ENCODE measurements at regions not wholly inside any gene's neighbourhood (a gene's known extent, or its start where the extent isn't known, plus 50 kb on each side); places are given as distances from the start of the nearest gene placed in this dataset.
"Not testable (repeated sequence)": the region's sequence is repeated elsewhere in the genome, so short reads cannot be mapped to it uniquely, and the experiment has no call there.

- no peak overlapping the region for H3K27ac ChIP-seq
- no peak for TF ChIP-seq CTCF (conservative IDR thresholded peaks at IDR 0.05)
These were observed 308.5 kb upstream of the MAGI2 start for GRCh38 chr7:79761876-79762429.

GRCh38 chr7:79750941-79751340, 297.5 kb upstream of the MAGI2 start:
- H3K27ac ChIP-seq: not testable (repeated sequence)

GRCh38 chr7:79749856-79750255, 296.4 kb upstream of the MAGI2 start:
- no peak for TF ChIP-seq CTCF (conservative IDR thresholded peaks at IDR 0.05)
- H3K27ac ChIP-seq: no peak overlapping the region

- no peak overlapping the region for H3K27ac ChIP-seq
- TF ChIP-seq CTCF (conservative IDR thresholded peaks at IDR 0.05): no peak
These were observed 288.2 kb upstream of the MAGI2 start for GRCh38 chr7:79741684-79742083.

- no peak for TF ChIP-seq CTCF (conservative IDR thresholded peaks at IDR 0.05)
- no peak overlapping the region for H3K27ac ChIP-seq
These were observed 286.6 kb upstream of the MAGI2 start for GRCh38 chr7:79740076-79740475.

- not testable (repeated sequence) for H3K27ac ChIP-seq
These were observed 285.7 kb upstream of the MAGI2 start for GRCh38 chr7:79739036-79739709.

GRCh38 chr7:79736418-79736817, 283.0 kb upstream of the MAGI2 start:
- no peak overlapping the region for H3K27ac ChIP-seq
- no peak for TF ChIP-seq CTCF (conservative IDR thresholded peaks at IDR 0.05)

GRCh38 chr7:79735012-79735411, 281.5 kb upstream of the MAGI2 start:
- no peak overlapping the region for H3K27ac ChIP-seq
- no peak for TF ChIP-seq CTCF (conservative IDR thresholded peaks at IDR 0.05)
